ENCODE measurements at regions not wholly inside any gene's neighbourhood (a gene's known extent, or its start where the extent isn't known, plus 50 kb on each side); places are given as distances from the start of the nearest gene placed in this dataset.
"Not testable (repeated sequence)": the region's sequence is repeated elsewhere in the genome, so short reads cannot be mapped to it uniquely, and the experiment has no call there.

DNA sequence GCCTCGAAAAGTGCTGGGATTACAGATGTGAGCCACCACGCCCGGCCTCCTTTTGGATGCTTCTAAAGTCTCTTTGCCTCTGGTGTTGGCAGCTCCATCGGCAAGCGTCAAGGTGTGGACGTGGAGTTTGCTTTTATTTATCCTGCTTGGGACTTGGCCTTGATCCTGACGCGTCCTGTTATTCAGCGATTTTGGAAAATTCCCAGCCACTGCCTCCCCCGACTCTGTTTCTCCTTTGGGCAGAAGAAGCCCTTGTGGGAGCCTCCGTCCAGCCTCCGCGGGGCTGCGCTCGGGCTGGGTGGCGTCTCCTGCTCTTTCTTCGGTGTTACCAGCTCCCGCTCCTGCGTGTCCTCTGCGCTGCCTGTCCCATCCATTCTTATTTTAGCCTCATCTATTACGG is 151.7 kb downstream of the TMEM121 start:
- not testable (repeated sequence) for DNase-seq (ENCODE audit: low read depth); H3K4me3 ChIP-seq (ENCODE audit: low read length)

DNA sequence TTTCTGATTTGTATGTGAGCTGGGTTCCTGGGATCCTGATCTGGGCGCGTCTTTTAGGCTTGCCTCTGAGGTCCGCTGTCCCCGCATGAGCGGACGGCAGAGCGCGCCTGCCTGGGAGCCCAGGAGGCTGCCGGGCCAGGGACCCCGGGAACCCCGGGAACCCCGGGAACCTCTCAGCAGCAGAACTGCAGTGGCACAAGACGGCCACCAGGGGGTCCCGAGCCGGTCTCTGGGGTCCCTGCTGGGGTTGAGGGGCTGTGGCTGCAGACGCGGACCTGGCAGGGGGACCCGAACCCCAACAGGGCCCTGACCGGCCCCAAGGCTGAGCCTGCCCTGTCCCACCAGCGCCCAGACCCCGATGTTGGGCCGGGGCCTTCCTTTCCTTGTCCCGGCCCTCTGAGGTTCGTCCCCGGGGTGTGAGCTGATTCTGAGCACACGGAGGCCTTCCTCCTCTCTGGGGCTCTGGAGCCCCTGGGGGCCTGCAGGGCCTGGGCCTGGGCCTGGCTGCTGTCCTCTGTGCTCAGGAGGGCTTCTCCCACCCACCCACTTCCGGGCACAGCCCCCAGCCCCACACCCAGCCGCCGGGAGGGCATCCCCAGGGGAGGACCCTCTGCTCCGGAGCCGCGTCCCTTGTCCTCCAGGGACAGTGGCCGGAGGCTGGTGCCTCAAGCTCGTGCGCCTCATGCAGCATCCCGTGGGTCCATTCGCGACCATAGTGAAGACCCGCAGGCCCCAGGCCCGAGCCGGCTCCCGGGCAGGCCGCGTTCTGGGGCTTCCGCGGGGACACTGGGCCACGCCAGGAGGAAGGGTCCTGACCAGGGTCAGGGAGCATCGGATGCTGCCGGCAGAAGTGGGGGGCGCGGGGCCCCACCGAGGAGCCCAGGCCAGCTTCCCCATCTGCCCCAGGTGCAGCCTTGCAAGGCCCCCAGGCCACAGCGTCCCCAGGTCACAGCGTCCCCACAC is 152.9 kb downstream of the TMEM121 start:
- H3K4me3 ChIP-seq (ENCODE audit: low read length), result not testable (repeated sequence)

DNA sequence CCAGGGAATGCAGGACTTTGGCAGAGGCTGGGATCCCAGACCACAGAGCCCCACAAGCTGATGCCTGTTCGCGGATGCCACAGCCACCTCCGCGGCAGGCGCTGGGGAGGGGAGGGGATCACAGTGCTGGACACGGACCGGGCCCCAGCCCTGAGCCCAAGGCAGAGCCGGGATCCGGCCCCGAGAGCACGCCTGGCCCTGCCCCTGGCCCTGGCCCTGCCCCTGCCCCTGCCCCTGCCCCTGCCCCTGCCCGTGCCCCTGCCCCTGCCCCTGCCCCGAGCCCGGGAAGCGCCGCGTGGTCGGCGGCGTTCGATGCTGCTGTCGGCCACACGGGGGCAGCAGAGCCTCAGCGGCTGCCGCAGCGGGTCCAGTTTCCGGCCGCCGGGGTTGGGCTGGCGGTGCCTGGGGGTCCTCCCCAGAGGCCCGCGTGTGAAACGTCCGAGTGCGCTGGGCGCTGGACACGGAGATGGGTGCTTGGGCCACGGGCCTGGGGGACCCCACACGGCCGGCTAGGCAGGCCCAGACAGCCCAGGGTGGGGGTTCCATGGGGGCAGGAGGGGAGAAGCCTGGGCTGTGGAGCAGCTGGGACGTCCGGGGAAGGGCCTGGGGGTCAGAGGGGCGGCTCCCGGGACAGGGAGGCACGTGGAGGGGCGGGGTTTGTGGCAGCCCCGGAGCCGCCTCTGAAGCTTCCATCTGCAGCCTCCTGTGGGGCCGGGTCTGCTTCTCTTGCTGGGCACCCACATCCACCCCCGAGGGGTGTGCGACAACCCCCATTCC is 153.8 kb downstream of the TMEM121 start:
- H3K4me3 ChIP-seq (ENCODE audit: low read length), result not testable (repeated sequence)

More for the DNA sequence above, 152.9 kb downstream of the TMEM121 start:
- DNase-seq (ENCODE audit: low read depth), result not testable (repeated sequence)

DNA sequence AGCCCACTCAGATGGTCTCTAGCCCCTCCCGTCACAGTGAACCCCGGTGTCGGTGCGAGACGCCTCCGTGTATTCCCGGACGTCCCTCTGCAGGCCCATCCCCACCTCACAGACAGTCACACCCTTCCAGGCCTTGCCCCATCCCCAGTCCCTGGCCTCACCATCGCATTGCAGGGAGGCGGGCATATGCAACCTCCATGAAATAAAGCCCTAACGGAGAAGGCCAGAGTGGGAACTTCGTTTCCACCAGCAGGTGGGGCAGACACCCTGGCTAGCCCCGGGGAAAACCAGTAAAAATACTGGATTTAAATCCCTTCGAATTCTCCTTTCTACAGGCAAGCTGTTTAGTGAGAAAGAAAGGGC is 154.3 kb downstream of the TMEM121 start:
- DNase-seq (ENCODE audit: low read depth); H3K4me3 ChIP-seq (ENCODE audit: low read length): not testable (repeated sequence)

More for the DNA sequence above, 153.8 kb downstream of the TMEM121 start:
- not testable (repeated sequence) for DNase-seq (ENCODE audit: low read depth)

DNA sequence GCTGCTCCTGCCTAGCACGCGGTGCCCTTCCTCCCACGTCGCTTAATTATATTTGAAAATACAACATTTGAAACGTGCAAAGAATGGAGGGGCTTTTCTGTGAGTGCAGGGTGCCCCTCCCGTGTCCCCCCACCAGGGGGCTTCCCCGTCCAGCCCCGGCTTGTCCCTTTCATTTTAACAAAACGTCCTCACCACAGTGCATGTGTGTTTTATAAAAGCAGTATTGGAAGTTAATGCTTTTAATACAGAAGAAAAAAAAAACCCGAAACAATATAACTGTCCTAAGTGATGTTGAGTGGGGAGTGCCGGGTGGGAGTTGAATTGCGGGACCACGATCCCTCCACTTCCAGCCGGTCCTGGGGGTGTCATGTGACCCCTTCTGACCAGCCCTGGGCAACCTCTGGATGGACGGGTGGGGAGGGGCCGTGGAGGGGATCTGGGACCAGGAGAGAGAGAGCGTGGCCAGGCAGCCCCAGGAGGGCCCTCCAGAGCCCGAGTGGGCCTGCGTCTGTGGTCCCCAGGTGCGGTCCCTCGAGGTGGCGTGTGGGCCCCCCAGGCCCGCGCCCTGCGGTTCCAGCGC is 155.3 kb downstream of the TMEM121 start:
- DNase-seq (ENCODE audit: low read depth); H3K4me3 ChIP-seq (ENCODE audit: low read length): not testable (repeated sequence)

DNA sequence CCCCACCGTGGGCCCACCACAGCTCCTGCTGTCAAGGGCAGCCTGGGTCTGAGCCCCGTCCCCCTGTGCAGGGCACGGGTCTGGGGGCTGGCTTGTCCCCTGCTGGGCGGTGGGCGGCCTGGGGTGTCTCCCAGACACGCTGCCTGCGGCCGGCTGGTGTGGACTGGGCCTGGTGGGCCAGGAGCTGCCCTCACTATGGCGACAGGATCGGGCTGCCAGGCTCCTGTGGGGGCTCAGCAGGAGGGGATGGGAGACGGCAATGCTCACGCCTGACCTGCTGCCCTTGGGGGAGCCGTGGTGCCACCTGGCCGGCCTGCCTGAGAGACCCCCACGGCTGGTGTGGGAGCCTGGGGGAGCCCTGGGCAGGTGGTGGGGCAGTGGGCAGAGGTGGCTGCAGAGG is 156.1 kb downstream of the TMEM121 start:
- not testable (repeated sequence) for H3K4me3 ChIP-seq (ENCODE audit: low read length); DNase-seq (ENCODE audit: low read depth)

DNA sequence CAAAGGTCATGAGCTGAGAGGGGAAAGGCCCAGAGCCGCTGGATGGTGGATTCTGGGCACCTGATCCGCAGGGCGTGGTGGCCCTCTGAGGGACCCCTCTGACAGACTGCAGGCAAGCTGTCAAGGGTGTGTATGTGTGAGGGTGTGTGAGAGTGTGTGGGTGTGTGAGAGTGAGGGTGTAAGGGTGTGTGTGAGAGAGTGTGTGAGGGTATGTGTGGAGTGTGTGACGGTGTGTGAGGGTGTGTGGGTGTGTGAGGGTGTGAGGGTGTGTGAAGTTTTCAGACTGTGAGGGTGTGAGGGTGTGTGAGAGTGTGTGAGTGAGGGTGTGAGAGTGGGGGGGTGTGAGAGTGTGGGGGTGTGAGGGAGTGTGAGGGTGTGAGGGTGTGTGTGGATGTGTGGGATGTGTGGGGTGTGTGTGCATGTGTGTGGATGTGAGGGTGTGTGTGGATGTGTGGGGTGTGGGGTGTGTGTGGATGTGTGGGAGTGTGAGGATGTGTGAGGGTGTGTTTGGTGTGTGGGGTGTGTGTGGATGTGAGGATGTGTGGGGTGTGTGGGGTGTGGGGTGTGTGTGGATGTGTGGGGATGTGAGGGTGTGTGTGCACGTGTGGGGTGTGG is 156.7 kb downstream of the TMEM121 start:
- H3K4me3 ChIP-seq (ENCODE audit: low read length), result no peak overlapping the region
- TF ChIP-seq, protein P1, sequence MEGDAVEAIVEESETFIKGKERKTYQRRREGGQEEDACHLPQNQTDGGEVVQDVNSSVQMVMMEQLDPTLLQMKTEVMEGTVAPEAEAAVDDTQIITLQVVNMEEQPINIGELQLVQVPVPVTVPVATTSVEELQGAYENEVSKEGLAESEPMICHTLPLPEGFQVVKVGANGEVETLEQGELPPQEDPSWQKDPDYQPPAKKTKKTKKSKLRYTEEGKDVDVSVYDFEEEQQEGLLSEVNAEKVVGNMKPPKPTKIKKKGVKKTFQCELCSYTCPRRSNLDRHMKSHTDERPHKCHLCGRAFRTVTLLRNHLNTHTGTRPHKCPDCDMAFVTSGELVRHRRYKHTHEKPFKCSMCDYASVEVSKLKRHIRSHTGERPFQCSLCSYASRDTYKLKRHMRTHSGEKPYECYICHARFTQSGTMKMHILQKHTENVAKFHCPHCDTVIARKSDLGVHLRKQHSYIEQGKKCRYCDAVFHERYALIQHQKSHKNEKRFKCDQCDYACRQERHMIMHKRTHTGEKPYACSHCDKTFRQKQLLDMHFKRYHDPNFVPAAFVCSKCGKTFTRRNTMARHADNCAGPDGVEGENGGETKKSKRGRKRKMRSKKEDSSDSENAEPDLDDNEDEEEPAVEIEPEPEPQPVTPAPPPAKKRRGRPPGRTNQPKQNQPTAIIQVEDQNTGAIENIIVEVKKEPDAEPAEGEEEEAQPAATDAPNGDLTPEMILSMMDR (conservative IDR thresholded peaks at IDR 0.05; ENCODE audit: low read length), result no peak
- DNase-seq (ENCODE audit: low read depth), result no peak

DNA sequence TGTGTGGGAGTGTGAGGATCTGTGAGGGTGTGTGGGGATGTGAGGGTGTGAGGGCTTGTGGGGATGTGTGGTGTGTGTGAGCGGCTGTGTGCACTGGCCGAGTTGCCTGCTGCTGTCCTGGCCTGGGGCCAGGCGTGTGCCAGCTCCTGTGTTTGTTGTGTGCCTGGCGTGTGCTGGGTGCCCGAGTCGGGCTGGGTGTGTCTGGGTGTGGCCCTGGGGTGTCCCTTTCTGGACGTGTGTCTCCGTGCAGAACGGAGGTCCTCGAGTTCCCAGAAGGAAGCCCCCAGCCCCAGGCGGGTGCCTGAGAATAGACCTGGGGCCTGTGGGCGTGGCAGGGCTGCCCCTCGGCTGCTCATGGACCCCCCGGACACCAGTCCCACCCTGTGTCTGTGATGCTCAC is 157.7 kb downstream of the TMEM121 start:
- H3K4me3 ChIP-seq (ENCODE audit: low read length); DNase-seq (ENCODE audit: low read depth): not testable (repeated sequence)

DNA sequence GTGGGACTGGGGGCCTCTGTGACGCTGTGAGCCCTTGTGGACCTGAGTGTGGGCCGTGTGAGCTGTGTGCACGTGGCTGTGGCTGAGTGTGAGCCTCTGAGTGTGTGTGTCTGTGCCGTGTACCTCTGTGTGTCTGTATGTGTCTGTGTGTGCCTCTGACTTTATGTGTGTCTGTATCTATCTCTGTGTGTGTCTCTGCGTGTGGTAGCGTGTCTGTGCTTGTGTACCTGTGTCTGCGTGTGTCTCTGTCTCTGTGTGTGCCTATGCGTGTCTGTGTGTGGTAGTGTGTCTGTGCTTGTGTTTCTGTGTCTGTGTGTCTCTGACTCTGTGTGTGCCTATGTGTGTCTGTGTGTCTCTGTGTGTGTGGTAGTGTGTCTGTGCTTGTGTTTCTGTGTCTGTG is 158.2 kb downstream of the TMEM121 start:
- not testable (repeated sequence) for DNase-seq (ENCODE audit: low read depth); H3K4me3 ChIP-seq (ENCODE audit: low read length)

DNA sequence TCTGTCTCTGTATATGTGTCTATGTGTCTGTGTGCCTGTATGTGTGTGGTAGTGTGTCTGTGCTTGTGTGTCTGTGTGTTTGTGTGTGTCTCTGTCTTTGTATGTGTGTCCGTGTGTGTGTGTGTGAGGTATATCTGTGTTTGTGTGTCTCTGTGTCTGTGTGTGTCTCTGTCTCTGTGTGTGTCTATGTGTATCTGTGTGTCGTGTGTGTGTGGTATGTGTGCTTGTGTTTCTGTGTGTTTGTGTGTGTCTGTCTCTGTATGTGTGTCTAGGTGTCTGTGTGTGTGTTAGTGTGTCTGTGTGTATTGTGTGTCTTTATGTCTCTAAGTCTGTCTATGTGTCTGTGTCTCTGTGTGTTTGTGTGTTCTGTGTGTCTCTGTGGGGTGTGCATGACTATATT is 158.6 kb downstream of the TMEM121 start:
- DNase-seq (ENCODE audit: low read depth), result no peak

DNA sequence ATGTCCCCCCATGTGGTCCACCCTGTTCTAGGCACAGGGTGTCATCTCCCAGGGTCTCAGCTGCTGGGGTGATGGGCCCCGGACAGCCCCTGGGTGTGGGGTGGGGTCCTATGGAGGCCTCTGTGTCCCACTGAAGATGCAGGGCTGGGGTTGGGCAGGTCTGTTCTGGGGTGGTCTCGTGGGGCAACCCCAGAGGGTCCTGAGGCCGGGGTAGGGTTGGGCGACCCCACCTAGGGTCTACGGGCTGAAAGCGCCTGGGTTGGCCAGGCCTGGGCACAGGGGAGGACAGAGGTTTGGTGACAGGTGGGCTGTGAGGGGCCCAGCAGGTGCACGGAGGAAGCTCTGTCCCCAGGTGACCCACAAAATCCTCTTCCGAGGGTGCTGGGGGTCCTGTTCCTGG is 159.2 kb downstream of the TMEM121 start:
- not testable (repeated sequence) for DNase-seq (ENCODE audit: low read depth); H3K4me3 ChIP-seq (ENCODE audit: low read length)

More for the DNA sequence above, 158.6 kb downstream of the TMEM121 start:
- TF ChIP-seq, protein P1 (conservative IDR thresholded peaks at IDR 0.05; ENCODE audit: low read length), result no peak
- H3K4me3 ChIP-seq (ENCODE audit: low read length), result no peak overlapping the region

DNA sequence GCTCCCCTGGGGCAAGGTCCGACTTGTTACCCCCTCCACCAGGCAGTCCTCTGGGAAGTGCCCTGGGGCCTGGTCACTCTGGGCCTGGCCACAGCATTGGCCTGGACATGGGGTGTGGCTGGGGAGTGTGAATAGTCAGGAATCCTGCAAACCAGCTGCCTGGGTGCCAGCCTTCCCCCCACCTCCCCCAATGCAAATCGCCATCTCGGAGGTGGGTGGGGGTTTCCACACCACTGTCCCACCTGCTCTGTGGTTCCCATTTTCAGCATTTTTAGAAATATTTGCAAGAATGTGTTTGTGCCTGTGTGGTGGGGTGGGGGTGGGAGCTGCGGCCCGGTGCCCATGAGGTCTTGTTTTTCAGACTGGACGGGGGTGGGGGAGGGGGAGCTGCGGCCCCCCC is 159.7 kb downstream of the TMEM121 start:
- DNase-seq (ENCODE audit: low read depth); H3K4me3 ChIP-seq (ENCODE audit: low read length): not testable (repeated sequence)

DNA sequence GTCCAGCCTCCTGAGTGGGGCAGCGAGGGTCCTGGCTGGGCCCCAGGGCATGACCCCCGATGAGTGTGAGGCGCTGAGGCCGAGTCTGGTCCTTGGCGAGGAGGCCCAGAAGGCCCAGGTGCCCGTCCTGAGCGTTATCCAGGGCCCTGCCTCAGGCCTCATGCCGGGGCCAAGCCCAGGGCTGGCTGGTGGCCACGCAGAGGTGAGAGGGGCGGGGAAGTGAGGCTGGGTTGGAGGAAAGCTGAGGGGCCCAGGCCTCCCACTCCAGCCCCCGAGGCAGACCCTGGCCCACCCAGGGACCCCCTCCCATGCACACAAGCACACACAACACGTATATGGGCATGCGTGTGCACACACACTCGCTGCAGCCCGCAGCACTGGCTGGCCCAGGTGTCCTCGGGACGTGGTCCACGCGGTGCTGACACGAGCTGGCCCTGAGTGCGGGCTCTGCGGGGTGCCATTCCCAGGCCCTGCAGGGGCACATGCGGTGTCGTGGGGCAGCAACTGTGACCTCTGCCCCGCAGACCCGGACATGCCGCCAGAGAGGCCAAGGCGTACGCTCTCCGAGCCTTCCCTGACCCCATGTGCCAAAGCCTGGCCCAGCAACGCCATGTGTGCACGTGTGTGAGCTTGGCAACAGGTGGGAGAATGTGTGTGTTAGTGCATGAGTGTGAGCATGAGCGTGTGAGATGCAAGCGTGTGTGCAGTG is 160.2 kb downstream of the TMEM121 start:
- not testable (repeated sequence) for H3K4me3 ChIP-seq (ENCODE audit: low read length); DNase-seq (ENCODE audit: low read depth)

DNA sequence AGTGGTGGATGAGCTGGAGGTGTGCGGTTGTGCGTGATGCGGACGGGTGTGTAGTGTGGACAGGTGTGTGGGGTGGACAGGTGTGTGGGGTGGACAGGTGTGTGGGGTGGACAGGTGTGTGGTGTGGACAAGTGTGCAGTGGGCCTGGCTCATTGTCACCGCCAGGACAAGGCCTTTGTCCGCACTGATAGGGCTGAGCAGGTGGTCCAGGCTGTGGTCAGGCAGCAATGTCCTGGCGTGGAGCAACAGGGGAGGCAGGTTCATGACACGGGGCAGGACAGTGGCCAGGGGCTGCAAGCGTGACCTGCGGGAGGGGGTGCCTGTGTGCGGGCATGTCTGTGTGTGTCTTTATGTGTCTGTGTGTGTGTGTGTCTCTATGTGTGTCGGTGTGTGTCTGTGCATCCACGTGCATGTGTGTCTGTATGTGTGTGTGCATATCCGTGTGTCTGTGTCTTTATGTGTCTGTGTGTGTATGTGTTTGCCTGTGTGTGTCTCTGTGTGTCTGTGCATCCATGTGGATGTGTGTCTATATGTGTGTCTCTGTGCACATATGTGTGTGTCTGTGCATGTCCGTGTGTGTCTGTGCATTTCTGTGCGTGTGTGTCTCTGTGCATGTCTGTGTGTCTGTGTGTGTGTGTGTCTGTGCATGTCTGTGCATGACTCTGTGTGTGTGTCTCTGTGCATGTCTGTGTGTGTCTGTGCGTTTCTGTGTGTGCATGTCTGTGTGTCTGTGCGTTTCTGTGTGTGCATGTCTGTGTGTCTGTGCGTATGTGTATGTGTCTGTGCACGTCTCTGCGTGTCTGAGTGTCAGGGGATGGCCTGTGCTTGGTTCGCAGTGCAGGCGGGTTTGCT is 161.0 kb downstream of the TMEM121 start:
- DNase-seq (ENCODE audit: low read depth); H3K4me3 ChIP-seq (ENCODE audit: low read length): not testable (repeated sequence)

DNA sequence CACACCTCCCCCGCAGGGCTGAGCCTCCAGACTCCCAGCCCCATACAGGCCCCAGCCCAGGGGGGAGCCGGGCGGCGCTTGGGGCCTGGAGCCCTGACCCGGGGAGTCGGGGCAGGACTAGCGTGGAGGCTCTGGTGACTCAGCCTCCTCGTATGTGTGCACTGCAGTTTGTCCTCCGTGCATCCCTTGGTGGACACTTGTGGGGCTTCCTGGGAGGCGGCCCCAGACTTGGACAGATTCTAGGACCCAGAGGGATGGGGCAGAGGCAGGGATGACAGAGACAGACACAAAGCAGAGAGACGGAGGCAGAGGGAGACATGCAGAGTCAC is 161.6 kb downstream of the TMEM121 start:
- H3K4me3 ChIP-seq (ENCODE audit: low read length); DNase-seq (ENCODE audit: low read depth): not testable (repeated sequence)
